C4-2B (cell line): ENCODE measurements at regions not wholly inside any gene's neighbourhood (a gene's known extent, or its start where the extent isn't known, plus 50 kb on each side); places are given as distances from the start of the nearest gene placed in this dataset.

Source experiments
- CTCF ChIP-seq: fragments of 450-650 bp; conservative IDR thresholded peaks from 2 replicates; pipeline ENCODE4 v1.5.1; 2017; ENCODE audit warnings: mild to moderate bottlenecking
- ZFX ChIP-seq: fragments of 450-650 bp; IDR thresholded peaks from 2 replicates; pipeline ENCODE4 v1.6.1; 2017

- TF ChIP-seq CTCF (no peak), ZFX (no peak)
Measured at GRCh38 chr16:51831595-51832367, 680.7 kb upstream of the SALL1 start.
